ENCODE measurements at regions not wholly inside any gene's neighbourhood (a gene's known extent, or its start where the extent isn't known, plus 50 kb on each side); places are given as distances from the start of the nearest gene placed in this dataset.

DNA sequence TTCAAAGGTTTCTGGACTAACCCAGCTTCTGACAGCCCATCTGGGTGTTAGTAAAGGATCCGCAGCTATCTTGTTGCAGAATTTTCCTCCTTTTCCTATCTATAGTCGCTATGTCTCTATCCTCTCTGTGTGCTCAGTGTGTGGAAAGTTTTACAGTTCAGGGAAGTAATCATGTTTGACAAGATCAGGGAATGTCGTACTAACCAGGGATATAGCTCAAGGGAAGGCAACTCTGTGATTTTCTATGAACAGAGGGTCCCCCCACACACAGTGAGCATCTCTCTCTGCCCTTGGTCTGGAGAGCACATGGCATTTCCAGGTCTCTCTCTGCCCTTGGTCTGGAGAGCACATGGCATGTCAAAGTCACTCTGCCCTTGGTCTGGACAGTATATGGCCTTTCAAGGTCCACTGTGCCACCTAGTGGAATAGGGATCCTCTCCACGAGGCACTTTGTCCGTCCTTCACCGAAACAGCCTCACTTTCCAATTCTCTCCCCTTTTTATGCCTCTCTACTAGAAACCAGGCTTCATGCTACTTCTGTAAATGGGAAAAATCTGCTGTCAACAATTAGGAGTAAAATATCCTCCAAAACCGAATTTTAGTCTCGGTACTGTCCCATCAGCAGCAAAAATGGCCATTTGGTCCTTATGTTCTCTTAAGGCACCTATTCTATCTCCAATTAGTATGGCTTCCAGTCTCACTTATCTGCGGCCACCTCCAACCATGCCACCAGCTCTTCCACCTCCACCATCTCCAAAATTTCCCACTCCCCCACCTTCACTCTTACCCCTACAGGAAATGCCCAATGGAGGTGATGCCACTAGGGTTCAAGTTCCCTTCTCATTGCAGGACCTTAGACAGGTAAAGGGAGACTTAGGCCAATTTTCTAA lies 88.7 kb downstream of the IGLL5 start:
- intact Hi-C loops (cut with micrococcal nuclease; ENCODE audit: unreplicated experiment), result no loop called here
- no peak for TF ChIP-seq EZH2phosphoT487 (IDR thresholded peaks at IDR 0.05; ENCODE audit: borderline replicate concordance, low read depth, low read length)
- TF ChIP-seq, protein P1, sequence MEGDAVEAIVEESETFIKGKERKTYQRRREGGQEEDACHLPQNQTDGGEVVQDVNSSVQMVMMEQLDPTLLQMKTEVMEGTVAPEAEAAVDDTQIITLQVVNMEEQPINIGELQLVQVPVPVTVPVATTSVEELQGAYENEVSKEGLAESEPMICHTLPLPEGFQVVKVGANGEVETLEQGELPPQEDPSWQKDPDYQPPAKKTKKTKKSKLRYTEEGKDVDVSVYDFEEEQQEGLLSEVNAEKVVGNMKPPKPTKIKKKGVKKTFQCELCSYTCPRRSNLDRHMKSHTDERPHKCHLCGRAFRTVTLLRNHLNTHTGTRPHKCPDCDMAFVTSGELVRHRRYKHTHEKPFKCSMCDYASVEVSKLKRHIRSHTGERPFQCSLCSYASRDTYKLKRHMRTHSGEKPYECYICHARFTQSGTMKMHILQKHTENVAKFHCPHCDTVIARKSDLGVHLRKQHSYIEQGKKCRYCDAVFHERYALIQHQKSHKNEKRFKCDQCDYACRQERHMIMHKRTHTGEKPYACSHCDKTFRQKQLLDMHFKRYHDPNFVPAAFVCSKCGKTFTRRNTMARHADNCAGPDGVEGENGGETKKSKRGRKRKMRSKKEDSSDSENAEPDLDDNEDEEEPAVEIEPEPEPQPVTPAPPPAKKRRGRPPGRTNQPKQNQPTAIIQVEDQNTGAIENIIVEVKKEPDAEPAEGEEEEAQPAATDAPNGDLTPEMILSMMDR (conservative IDR thresholded peaks at IDR 0.05; ENCODE audit: low read length), result 0 out of 2 replicates have a peak, but pooled peaks have one; percentile 31
- POLR2A ChIA-PET, result interaction anchor here (0.7 to 2.0 kb wide), 4 partner anchors 10 to 166 kb away, joined by 3 to 5 read pairs (median 3); partner anchors contain the start of gene RSPH14
- no peak overlapping the region for H2AFZ ChIP-seq (ENCODE audit: low read length)
- BruUV-seq (replicated peaks), result no TSS peak
- H3K4me2 ChIP-seq (ENCODE audit: low read length), result no peak overlapping the region
- no peak overlapping the region for H3K27ac ChIP-seq (ENCODE audit: low read depth, low read length, poor library complexity, severe bottlenecking)
- DNase-seq (ENCODE audit: low spot score), result no peak
- H3K4me3 ChIP-seq (ENCODE audit: low read depth, low read length, poor library complexity, severe bottlenecking), result no peak overlapping the region
- CTCF ChIA-PET (ENCODE audit: unreplicated experiment), result no interaction called here
- H4K20me1 ChIP-seq (ENCODE audit: insufficient read depth, low read length), result no peaks in the 10 kb centered on the region
- H3K36me3 ChIP-seq (ENCODE audit: insufficient read depth, low read length), result peaks cover 20% of the 10 kb centered on the region
- H3K4me1 ChIP-seq (ENCODE audit: insufficient read depth, low read length, poor library complexity, severe bottlenecking), result peaks cover 2% of the 10 kb centered on the region
- no peaks in the 10 kb centered on the region for H3K79me2 ChIP-seq (ENCODE audit: insufficient read depth, low read depth, low read length)
- H3K9me2 ChIP-seq (ENCODE audit: insufficient read depth, low read length), result no peaks in the 10 kb centered on the region
- peaks cover 19% of the 10 kb centered on the region; the same call in 1 of the 2 replicates for H3K9me3 ChIP-seq (ENCODE audit: low read length)

DNA sequence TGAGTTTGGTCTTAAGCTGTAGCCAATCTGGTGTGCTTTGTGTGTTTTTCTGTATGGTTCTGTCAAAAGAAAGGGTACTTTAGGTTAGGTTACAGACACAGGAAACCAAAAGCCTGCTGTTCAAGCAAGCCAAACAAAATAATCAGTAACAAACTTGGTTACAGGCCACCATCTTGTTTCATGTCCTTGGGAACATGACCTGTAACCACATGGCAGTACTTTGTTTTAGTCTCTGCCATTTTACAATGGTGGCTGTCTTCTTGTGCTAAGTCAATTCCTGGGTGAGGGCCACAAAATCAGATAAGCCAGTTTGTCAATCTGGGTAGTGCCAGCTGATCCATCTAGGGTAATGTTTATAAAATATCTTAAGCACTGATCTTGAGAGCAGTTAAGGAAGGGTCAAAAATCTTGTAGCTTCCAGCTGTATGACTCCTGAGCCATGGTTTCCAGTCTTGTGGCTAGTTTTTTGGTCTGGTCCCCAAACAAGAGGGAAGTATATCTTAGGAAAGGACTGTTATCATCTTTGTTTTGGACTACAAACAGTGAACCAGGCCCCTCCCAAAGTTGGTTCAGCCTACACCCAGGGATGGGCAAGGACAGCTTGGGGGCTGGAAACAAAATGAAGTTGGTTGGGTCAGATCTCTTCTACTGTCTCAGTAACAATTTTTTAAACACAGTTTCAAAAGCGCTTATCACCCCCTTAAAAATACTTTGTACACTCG lies 90.0 kb downstream of the IGLL5 start:
- no peak for TF ChIP-seq EZH2phosphoT487 (IDR thresholded peaks at IDR 0.05; ENCODE audit: borderline replicate concordance, low read depth, low read length)
- TF ChIP-seq, protein P1 (conservative IDR thresholded peaks at IDR 0.05; ENCODE audit: low read length), result no peak
- no peak overlapping the region for H2AFZ ChIP-seq (ENCODE audit: low read length)
- no peaks in the 10 kb centered on the region for H3K4me1 ChIP-seq (ENCODE audit: insufficient read depth, low read length, poor library complexity, severe bottlenecking)
- H3K4me2 ChIP-seq (ENCODE audit: low read length), result no peak overlapping the region
- no TSS peak for BruUV-seq (replicated peaks)
- H3K27ac ChIP-seq (ENCODE audit: low read depth, low read length, poor library complexity, severe bottlenecking), result no peak overlapping the region
- intact Hi-C loops (cut with micrococcal nuclease; ENCODE audit: unreplicated experiment), result no loop called here
- ChIA-PET POLR2A (interaction anchor here (0.6 to 1.4 kb wide), 2 partner anchors 9 to 356 kb away, joined by 3 read pairs; no protein-coding TSS in a partner anchor), CTCF (ENCODE audit: unreplicated experiment) (no interaction called here)
- H3K9me2 ChIP-seq (ENCODE audit: insufficient read depth, low read length), result no peaks in the 10 kb centered on the region
- no peak for DNase-seq (ENCODE audit: low spot score)
- H4K20me1 ChIP-seq (ENCODE audit: insufficient read depth, low read length), result no peaks in the 10 kb centered on the region
- peaks cover 32% of the 10 kb centered on the region; the same call in 1 of the 2 replicates for H3K9me3 ChIP-seq (ENCODE audit: low read length)
- no peaks in the 10 kb centered on the region for H3K79me2 ChIP-seq (ENCODE audit: insufficient read depth, low read depth, low read length)
- peaks cover 28% of the 10 kb centered on the region for H3K36me3 ChIP-seq (ENCODE audit: insufficient read depth, low read length)
- no peak overlapping the region for H3K4me3 ChIP-seq (ENCODE audit: low read depth, low read length, poor library complexity, severe bottlenecking)
